Activated CD4-positive, alpha-beta T cell treated with anti-CD3 and anti-CD28 coated beads, Interleukin-10, Interleukin-2, amounts not matched to agents 100 ng/mL and 50 ng/mL, durations not matched to agents 16 hours and 8 hours (primary cell): ENCODE measurements at regions not wholly inside any gene's neighbourhood (a gene's known extent, or its start where the extent isn't known, plus 50 kb on each side); places are given as distances from the start of the nearest gene placed in this dataset.

Experiments used
- DNase-seq: peaks from one replicate; pipeline ENCODE4 v3.0.0-alpha.2; 2020

DNA sequence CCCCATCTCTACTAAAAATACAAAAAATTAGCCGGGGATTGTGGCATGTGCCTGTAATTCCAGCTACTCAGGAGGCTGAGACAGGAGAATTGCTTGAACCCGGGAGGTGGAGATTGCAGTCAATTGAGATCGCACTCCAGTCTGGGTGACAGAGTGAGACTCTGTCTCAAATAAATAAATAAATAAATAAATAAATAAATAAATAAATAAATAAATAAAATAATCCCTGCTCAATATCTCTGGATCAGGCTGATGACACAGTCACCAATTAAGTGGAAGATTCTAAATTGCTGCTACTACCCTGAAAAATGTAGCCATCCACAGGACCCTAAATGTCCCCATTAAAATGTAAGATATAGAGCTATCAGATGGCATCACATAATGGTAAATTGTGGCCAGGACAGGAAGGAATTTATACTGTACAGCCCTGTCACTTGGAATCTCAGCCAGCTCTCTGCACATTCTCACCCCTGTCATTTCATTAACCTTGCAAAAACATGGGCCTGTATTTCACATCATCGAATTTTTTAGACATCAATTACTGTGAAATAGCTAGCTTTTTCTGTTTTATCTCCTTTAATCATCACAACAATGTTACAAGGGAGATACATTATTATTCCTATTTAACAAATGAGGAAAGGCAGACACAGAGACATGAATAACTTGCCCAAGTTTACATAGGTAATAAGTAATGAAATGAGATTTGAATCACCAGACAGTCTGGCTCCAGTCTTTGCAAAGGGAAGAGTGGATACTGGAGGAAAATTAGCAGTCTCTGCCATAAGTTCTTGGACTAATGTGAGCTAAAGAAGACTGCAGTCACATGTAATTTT, 56.7 kb upstream of the NTPCR start:
- DNase-seq, result no peak

DNA sequence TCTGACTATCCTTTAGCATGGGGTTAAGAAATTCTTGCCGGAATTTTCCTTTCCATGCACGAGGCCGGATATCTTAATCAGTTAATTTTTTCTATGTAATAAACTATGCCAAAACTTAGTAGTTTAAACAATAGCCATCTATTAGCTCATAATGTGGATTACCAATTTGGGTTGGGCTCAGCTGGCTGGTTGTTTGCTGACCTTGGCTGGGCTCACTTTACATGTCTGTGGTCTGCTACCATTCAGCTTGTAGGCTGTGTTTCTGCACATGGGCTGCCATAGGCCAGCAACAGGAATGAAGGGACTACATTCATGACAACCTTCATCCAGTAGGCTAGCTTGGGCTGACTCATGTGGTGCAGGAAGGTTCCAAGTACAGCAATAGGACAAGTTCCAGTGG, 56.0 kb upstream of the NTPCR start:
- no peak for DNase-seq

DNA sequence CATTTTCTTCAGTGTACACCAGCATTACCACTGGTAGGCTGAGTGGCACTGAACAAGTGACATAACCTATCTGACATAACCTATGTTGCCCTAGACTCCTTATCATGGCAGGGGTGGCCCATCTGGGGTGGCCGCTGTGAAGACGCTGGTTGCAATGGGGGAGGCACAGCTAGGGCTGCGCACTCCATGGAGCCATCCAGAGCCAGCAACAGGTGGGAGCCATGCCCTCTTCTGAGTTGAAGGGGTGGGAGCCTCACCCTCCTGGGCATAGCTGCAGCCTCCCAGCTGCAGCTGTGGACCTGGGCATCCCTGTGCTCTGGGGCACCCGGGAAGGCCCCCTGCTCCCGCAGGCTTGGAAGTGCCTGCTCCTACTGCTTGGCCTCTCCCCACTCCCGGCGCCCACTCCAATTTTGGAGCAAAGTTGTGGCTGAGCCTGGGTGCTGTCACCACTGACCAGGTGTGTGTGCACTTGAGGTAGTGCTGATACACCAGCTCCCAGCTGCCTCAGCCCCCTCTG, 52.4 kb upstream of the NTPCR start:
- DNase-seq, result no peak

DNA sequence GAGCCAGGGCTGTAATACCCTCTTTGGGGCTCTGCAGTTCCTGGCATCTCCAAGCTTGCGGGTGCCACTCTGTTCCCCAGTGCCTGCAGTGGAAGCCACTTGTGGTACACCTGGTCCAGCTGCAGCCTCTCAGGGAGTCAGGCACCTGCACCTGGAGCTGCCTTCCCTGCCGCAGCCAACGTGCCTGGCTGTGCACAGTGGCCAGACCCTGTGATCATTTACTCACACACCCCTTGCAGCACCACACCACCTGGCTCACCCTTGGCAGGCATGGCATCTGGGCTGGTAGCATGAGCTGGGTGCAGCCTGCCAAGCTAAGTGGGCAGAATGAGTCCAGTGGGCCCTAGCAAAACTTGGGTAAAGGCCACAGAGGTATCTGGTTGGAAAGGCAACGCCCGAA, 51.1 kb upstream of the NTPCR start:
- no peak for DNase-seq

DNA sequence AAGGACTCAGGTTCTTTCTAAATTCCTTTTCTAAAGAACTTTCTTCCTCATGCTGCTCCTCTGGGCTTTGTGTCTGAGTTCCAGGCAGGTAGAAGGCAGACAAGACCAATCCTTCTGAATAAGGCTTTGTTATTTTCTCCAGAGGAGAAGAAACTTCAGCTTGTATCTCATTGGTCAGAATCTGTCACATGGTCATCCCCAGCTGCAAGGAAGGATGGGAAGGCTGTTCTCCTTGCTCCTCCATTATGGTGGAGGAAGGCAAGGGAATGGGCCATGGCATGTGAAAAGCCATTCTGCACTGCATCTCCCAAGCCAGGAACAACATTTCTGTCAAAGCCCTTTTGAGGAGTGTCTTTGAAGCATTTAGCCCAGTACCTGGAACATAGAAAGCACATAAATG, 50.6 kb upstream of the NTPCR start:
- no peak for DNase-seq
